ENCODE measurements at regions not wholly inside any gene's neighbourhood (a gene's known extent, or its start where the extent isn't known, plus 50 kb on each side); places are given as distances from the start of the nearest gene placed in this dataset.

- no peak for TF ChIP-seq CTCF (IDR thresholded peaks at IDR 0.05)
These were observed 143.6 kb downstream of the TDRD15 start for GRCh38 chr2:21267232-21267835.

GRCh38 chr2:21268197-21268877 lies 144.6 kb downstream of the TDRD15 start:
- TF ChIP-seq CTCF (IDR thresholded peaks at IDR 0.05): no peak

- no peak for TF ChIP-seq CTCF (IDR thresholded peaks at IDR 0.05)
These were observed 145.1 kb downstream of the TDRD15 start for GRCh38 chr2:21268878-21269224.

- TF ChIP-seq CTCF (IDR thresholded peaks at IDR 0.05): no peak
These were observed 145.6 kb downstream of the TDRD15 start for GRCh38 chr2:21269382-21269781.

DNA sequence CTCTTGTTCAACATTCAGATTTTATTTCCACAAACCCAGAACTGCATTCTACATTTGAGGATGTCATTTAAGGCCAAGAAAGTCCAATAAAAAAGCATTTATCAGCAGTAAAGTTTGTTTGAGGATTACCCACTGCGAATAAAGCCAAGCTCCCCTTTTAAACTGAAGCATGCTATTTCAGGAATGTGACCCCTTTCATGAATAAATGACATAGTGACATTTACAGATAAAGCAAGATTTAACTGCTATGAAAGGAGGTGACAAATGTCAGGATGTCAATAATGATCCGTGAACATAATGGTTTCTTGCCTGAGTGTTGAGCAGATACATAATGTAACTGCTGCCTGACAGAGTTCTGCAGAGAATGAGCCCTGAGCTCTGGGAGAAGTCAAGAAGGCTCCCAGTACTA lies 146.3 kb downstream of the TDRD15 start:
- TF ChIP-seq CTCF (IDR thresholded peaks at IDR 0.05): no peak

DNA sequence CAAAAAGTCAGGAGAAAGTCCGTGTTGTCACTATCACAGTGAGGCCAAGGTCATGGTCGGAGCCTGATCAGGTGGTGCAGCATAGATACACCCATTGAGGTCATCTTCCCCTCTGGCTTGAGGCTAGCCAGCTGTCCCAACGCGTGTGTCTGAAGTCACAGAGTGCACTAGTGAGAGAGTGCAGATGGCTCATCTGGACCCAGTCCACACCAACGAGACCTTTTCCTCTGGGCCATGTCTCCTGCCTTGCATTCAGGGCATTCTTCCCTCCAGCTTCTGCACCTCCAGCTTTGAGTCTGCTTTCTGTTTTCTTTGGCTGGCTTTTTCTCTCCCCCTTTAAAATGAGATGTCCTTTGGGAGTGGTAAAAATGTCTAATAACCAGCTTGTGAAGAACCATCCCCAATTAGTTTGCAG lies 146.9 kb downstream of the TDRD15 start:
- TF ChIP-seq CTCF (IDR thresholded peaks at IDR 0.05): no peak

- TF ChIP-seq CTCF (IDR thresholded peaks at IDR 0.05): no peak
These were observed 152.4 kb downstream of the TDRD15 start for GRCh38 chr2:21276163-21276562.

Measured in LNCAP (cell line).